HG02798 (cell line): ENCODE measurements at regions not wholly inside any gene's neighbourhood (a gene's known extent, or its start where the extent isn't known, plus 50 kb on each side); places are given as distances from the start of the nearest gene placed in this dataset.
"Not testable (repeated sequence)": the region's sequence is repeated elsewhere in the genome, so short reads cannot be mapped to it uniquely, and the experiment has no call there.

Experiments used
- ATAC-seq: cut with Tn5 transposase; IDR thresholded peaks from one replicate; pipeline ENCODE4 v1.9.1; 2021; ENCODE audit warnings: mild to moderate bottlenecking; ENCODE audit not compliant: unreplicated experiment, poor library complexity

DNA sequence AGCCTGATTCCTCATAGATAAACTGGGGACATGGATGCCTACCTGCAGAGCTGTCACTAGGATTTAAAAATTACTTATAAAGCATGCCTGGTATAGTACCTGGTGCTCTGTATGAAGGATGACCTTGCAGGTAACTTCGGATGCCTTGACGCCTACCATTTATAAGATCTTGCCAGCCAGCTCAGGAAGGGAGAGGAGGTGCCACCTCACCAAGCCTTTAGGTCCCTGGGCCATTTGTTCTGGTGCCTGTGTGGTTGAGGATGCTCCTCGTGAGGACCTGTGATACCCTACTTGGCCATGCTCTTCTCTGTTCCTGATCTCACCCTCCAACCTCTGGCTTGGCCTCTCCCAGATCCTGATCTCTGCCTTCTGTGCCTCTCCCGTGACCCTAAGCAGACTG is 85.2 kb downstream of the FDX1 start:
- no peak for ATAC-seq

DNA sequence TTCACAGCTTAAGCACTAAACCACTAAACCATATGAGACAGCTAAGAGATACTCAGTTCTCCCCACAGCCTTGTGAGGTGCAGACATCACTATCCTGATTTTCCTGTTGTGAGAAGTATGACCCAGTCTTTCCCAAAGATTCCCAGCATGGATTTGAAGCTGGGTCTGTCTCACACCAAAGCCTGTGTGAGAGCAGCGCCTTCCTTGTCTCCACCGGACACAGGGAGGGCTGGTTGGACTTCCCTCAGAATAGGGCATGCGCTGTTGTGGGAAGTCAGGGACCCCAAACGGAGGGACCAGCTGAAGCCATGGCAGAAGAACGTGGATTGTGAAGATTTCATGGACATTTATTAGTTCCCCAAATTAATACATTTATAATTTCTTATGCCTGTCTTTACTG is 87.6 kb downstream of the FDX1 start:
- ATAC-seq = not testable (repeated sequence)

- no peak for ATAC-seq
These were observed 89.2 kb downstream of the FDX1 start for GRCh38 chr11:110518809-110519514.

DNA sequence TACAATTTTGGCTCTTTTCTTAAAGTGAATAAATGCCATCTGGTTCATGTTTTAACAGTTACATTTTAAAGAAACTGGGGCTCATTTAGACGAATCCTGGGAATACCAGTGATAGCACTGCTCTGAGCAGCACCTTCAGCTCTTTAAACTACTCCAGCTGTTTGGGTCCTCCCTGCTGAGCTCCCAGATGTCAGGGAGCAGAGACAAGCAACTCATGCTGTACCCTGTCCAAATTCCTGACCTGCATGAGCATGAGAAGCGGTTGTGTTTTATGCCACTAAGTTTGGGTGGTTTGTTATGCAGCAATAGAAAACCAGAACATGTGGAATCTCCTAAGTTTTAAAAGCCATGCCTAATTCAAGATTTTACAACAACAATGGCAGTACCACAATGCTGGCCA is 90.0 kb downstream of the FDX1 start:
- ATAC-seq = no peak

- ATAC-seq = no peak
These were observed 92.7 kb downstream of the FDX1 start for GRCh38 chr11:110522471-110522870.

DNA sequence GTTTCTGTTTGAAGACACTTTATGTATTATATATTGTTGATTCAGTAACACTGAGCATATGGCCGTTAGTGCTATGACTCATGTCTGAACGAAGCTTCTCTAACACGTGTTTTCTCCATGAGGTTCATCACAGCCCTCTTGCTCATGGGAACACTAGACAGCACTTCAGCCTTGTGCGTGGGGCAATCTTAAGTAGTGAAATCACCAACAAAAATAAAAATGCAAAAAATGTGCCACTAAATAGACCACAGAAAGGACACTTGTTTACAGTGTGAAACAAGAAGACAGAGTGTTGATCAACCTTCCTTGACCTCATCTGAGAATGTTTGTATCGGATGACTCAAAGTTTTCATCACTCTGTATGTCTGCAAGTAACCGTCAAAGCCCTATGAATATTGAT is 94.5 kb downstream of the FDX1 start:
- ATAC-seq = peak; percentile 24

- peak; percentile 79 for ATAC-seq
These were observed 96.1 kb downstream of the FDX1 start for GRCh38 chr11:110525883-110526282.

DNA sequence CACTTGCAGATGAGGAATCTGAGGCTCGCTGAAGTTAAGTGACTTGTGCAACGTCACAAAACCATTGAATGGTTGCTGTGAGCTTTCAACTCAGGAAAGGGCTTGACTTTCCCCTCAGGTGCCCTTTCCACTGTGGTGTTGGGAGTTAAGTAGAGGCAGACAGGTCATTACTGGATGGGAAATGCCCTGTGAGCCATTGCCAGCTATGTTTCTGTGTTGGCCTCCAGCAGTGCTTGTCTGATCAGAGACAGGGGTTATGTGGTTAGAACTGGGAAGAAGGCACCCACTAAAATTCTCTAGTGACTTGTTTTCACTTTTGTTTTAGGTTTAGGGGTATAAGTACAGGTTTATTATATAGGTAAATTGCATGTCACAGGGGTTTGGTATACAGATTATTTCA is 96.6 kb downstream of the FDX1 start:
- peak; percentile 76 for ATAC-seq
